Body of pancreas (tissue), 4 donors: ENCODE measurements at regions not wholly inside any gene's neighbourhood (a gene's known extent, or its start where the extent isn't known, plus 50 kb on each side); places are given as distances from the start of the nearest gene placed in this dataset.

Experiments
- ATAC-seq: fragments of 150-250 bp; one replicate; pipeline ENCODE4 v1.9.1; 2016
- DNase-seq, 4 donors: peaks; one replicate each; pipeline ENCODE4 v3.0.0-alpha.2; 2019
- H3K27ac ChIP-seq, 4 donors: fragments of 200-600 bp; sonication (generic); 1 replicate in 3 of 4; 2 replicates in 1 of 4; pipeline versions ENCODE4 v1.5.1 to v1.6.1; 2016 to 2019; ENCODE audit warnings: mild to moderate bottlenecking in 1 of 4, mixed read lengths in 1 of 4, moderate library complexity in 1 of 4
- H3K27me3 ChIP-seq, 2 donors: fragments of 200-600 bp; sonication (generic); one replicate each; pipeline ENCODE4 v1.6.0; 2016; ENCODE audit warnings: mild to moderate bottlenecking in 1 of 2
- H3K36me3 ChIP-seq, 2 donors: fragments of 200-600 bp; sonication (generic); replicated peaks in 1 of 2; 2 replicates each; pipeline ENCODE4 v1.5.1; 2016; ENCODE audit warnings: low read depth in 2 of 2; ENCODE audit not compliant: insufficient read depth in 1 of 2
- H3K4me1 ChIP-seq: fragments of 200-600 bp; sonication (generic); one replicate; pipeline ENCODE4 v1.6.0; 2016
- H3K4me3 ChIP-seq, 2 donors: fragments of 200-600 bp; sonication (generic); 1 replicate in 1 of 2; 2 replicates in 1 of 2; pipeline ENCODE4 v1.5.1; 2016 to 2019
- H3K9me3 ChIP-seq, 3 donors: fragments of 200-600 bp; sonication (generic); 1 replicate in 2 of 3; 2 replicates in 1 of 3; pipeline ENCODE4 v1.5.1; 2016
- CTCF ChIP-seq, 7 experiments: fragments of 450-650 bp in 4 of 7; fragments of 200-600 bp in 3 of 7; sonication (generic) in 3 of 7; IDR thresholded peaks; one replicate each; pipeline ENCODE4 v1.5.1; 2016 to 2019; ENCODE audit warnings: antibody characterized with exemption in 7 of 7
- POLR2A ChIP-seq, 3 donors: fragments of 450-650 bp; IDR thresholded peaks; one replicate each; pipeline ENCODE4 v1.6.1; 2016; ENCODE audit warnings: antibody characterized with exemption in 3 of 3, mild to moderate bottlenecking in 2 of 3
- WGBS, 2 donors: methylation state at CpG; one replicate each; pipeline ENCODE4 v1.1.5; 2017; 5-methylcytosine and 5-hydroxymethylcytosine counted together
- intact Hi-C: fragments of 100-400 bp; cut with DNase I; formaldehyde crosslinking; loops from one replicate; pipeline ENCODE4 v1.15.1; 2023

- Histone ChIP-seq H3K27ac (no peak overlapping the region), H3K36me3 (no peaks in the 10 kb centered on the region), H3K27me3 (no peaks in the 10 kb centered on the region), H3K4me1 (no peaks in the 10 kb centered on the region), H3K9me3 (no peaks in the 10 kb centered on the region), H3K4me3 (no peak overlapping the region)
- ATAC-seq (peak; percentile 35), DNase-seq (peak in 1 of 4 donors; percentile 37)
- 69 to 72% methylated on average over 15 to 17 of the region's 17 CpGs for WGBS, 2 donors
- intact Hi-C loops = no loop called here
- peak in 2 of 7 experiments; percentile 5 to 30 for TF ChIP-seq CTCF (IDR thresholded peaks at IDR 0.05)
- TF ChIP-seq POLR2A (IDR thresholded peaks at IDR 0.05) = no peak
Observed at GRCh38 chr6:227074-227782, 65.1 kb upstream of the DUSP22 start.

- ATAC-seq (peak; percentile 47), DNase-seq (peak in 3 of 4 donors; percentile 27 to 54 (median 36))
- TF ChIP-seq CTCF (IDR thresholded peaks at IDR 0.05) = no peak
- no peak for TF ChIP-seq POLR2A (IDR thresholded peaks at IDR 0.05)
- intact Hi-C loops = no loop called here
- Histone ChIP-seq H3K36me3 (no peaks in the 10 kb centered on the region), H3K27me3 (no peaks in the 10 kb centered on the region), H3K27ac (no peak overlapping the region), H3K4me3 (no peak overlapping the region), H3K9me3 (no peaks in the 10 kb centered on the region), H3K4me1 (no peaks in the 10 kb centered on the region)
- 37 to 39% methylated on average over 9 of the region's 9 CpGs for WGBS, 2 donors
Observed at GRCh38 chr6:227812-228338, 64.4 kb upstream of the DUSP22 start.

GRCh38 chr6:228881-229651, 63.2 kb upstream of the DUSP22 start:
- no peaks in the 10 kb centered on the region for H3K4me1 ChIP-seq
- H3K27ac ChIP-seq = no peak overlapping the region
- WGBS, 2 donors = 81 to 83% methylated on average over 14 to 15 of the region's 15 CpGs
- H3K36me3 ChIP-seq = no peaks in the 10 kb centered on the region
- H3K27me3 ChIP-seq = no peaks in the 10 kb centered on the region
- H3K9me3 ChIP-seq = no peaks in the 10 kb centered on the region
- no peak for DNase-seq
- no peak for ATAC-seq
- TF ChIP-seq CTCF (IDR thresholded peaks at IDR 0.05) (no peak), POLR2A (IDR thresholded peaks at IDR 0.05) (no peak)
- no peak overlapping the region for H3K4me3 ChIP-seq
- intact Hi-C loops = no loop called here

GRCh38 chr6:231779-232178, 60.5 kb upstream of the DUSP22 start:
- Histone ChIP-seq H3K4me3 (no peak overlapping the region), H3K27ac (no peak overlapping the region), H3K36me3 (no peaks in the 10 kb centered on the region), H3K27me3 (no peaks in the 10 kb centered on the region), H3K4me1 (no peaks in the 10 kb centered on the region), H3K9me3 (no peaks in the 10 kb centered on the region)
- intact Hi-C loops = no loop called here
- no peak for TF ChIP-seq CTCF (IDR thresholded peaks at IDR 0.05)
- no peak for TF ChIP-seq POLR2A (IDR thresholded peaks at IDR 0.05)
- DNase-seq = no peak
- WGBS, 2 donors = 74 to 82% methylated on average over 4 of the region's 4 CpGs
- ATAC-seq = no peak
